PC-9 (cell line): ENCODE measurements at regions not wholly inside any gene's neighbourhood (a gene's known extent, or its start where the extent isn't known, plus 50 kb on each side); places are given as distances from the start of the nearest gene placed in this dataset. TPM values are rescaled to one million over a fixed set of nuclear protein-coding genes. Genes with fewer than 3 reads are reported as not detected.

ENCODE experiments used
- BruUV-seq: library from RNA; stranded (reverse); fragments of 400-500 nt; replicated peaks from 2 replicates; lab custom pipeline; 2021; lab: Mats Ljungman, UMichigan
- CTCF ChIA-PET: fragments of 300-600 bp; sonication (Branson Sonifier 250); formaldehyde crosslinking; loops from one replicate; lab custom pipeline; 2022; ENCODE audit warnings: antibody characterized with exemption; lab: Charles Lee
- POLR2A ChIA-PET: fragments of 300-600 bp; sonication (Branson Sonifier 250); formaldehyde crosslinking; loops from one replicate; lab custom pipeline; 2022; ENCODE audit warnings: antibody characterized with exemption; ENCODE audit not compliant: unreplicated experiment; lab: Charles Lee
- DNase-seq, 2 experiments: peaks; one replicate each; pipeline versions ENCODE4 v3.0.0 to v3.0.0-alpha.2; 2015 to 2022; ENCODE audit warnings: mixed read lengths in 1 of 2
- H2AFZ ChIP-seq: fragments of 200-600 bp; sonication (generic); 2 replicates; pipeline ENCODE4 v1.8.1; 2017; ENCODE audit warnings: antibody characterized with exemption
- H3F3A ChIP-seq: fragments of 200-600 bp; sonication (generic); 2 replicates; pipeline ENCODE4 v1.8.1; 2017; ENCODE audit warnings: antibody characterized with exemption, mild to moderate bottlenecking, low read depth; ENCODE audit not compliant: insufficient read depth
- H3K27ac ChIP-seq: fragments of 200-600 bp; sonication (generic); 2 replicates; pipeline ENCODE4 v1.6.1; 2016; ENCODE audit warnings: mixed run types
- H3K27me3 ChIP-seq: fragments of 200-600 bp; sonication (generic); 2 replicates; pipeline ENCODE4 v1.6.1; 2016; ENCODE audit warnings: low read depth, mixed run types; ENCODE audit not compliant: insufficient read depth
- H3K36me3 ChIP-seq: fragments of 200-600 bp; sonication (generic); 2 replicates; pipeline ENCODE4 v1.6.1; 2016; ENCODE audit warnings: low read depth, mixed run types
- H3K4me1 ChIP-seq: fragments of 200-600 bp; sonication (generic); replicated peaks from 2 replicates; pipeline ENCODE4 v1.6.1; 2016; ENCODE audit warnings: mixed run types; ENCODE audit not compliant: insufficient read depth
- H3K4me2 ChIP-seq: fragments of 200-600 bp; sonication (generic); 2 replicates; pipeline ENCODE4 v1.6.1; 2017; ENCODE audit warnings: mixed run types
- H3K4me3 ChIP-seq: fragments of 200-600 bp; sonication (generic); 2 replicates; pipeline ENCODE4 v1.6.1; 2016; ENCODE audit warnings: mixed run types
- H3K79me2 ChIP-seq: fragments of 200-600 bp; sonication (generic); 2 replicates; pipeline ENCODE4 v1.6.1; 2017; ENCODE audit warnings: low read depth, mixed run types
- H3K9me2 ChIP-seq: fragments of 200-600 bp; sonication (generic); 2 replicates; pipeline ENCODE4 v1.8.1; 2017; ENCODE audit warnings: mild to moderate bottlenecking; ENCODE audit not compliant: insufficient read depth
- H3K9me3 ChIP-seq: fragments of 200-600 bp; sonication (generic); 2 replicates; pipeline ENCODE4 v1.8.1; 2016; ENCODE audit warnings: low read depth; ENCODE audit not compliant: insufficient read depth
- H4K20me1 ChIP-seq: fragments of 200-600 bp; sonication (generic); 2 replicates; pipeline ENCODE4 v1.8.1; 2017; ENCODE audit not compliant: insufficient read depth
- EZH2 ChIP-seq: fragments of 200-600 bp; sonication (generic); IDR thresholded peaks from 2 replicates; pipeline ENCODE4 v1.8.0; 2017; ENCODE audit warnings: antibody characterized with exemption, low read depth
- intact Hi-C: fragments of 100-400 bp; cut with micrococcal nuclease; formaldehyde crosslinking; loops from one replicate; pipeline ENCODE4 v1.10.0; 2022; ENCODE audit not compliant: unreplicated experiment
- microRNA-seq: library from miRNA; unstranded; fragments of <30 nt; microRNA quantifications from one replicate; pipeline ENCODE4 v1.2.0, GENCODE V29; 2021; ENCODE audit warnings: borderline number of aligned reads, borderline replicate concordance
- TF ChIP-seq, protein P1 (sequence below): fragments of 200-600 bp; sonication (generic); conservative IDR thresholded peaks from 2 replicates; pipeline ENCODE4 v1.6.1; 2017; ENCODE audit warnings: mixed run types, antibody characterized with exemption, mild to moderate bottlenecking, moderate library complexity

DNA sequence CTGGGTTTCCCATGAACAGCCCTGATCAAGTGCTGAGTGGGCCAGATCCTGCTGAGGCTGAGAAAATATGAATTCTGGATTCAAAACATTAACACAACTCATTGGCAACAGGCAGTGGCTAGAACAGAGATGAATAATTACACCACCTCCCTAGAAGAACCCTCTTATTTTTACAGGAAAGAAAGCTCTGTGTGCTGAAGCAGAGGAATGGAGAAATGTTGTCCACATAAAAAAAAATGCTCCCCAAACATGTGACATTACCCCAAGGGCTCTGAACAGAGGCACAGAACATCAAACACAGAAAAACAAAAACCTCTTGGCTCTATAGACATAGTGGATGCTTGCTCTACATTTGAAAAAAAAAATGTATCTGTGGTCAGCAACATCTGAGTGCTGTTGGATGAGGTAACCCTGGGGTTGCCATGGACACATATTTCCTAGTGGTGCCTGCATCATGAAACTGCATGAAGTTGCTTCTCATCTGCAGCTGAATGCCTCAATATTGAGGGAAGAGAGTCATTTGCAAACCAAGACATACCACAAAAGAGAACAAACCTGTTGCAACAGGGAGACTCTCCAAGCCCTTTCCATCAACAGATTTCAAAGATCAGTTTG lies 98.8 kb downstream of the SNX19 start:
- Histone ChIP-seq H3K4me3 (no peak overlapping the region), H3K36me3 (no peaks in the 10 kb centered on the region), H3K79me2 (no peaks in the 10 kb centered on the region), H3K4me2 (no peak overlapping the region), H3F3A (no peaks in the 10 kb centered on the region), H3K9me2 (no peaks in the 10 kb centered on the region), H4K20me1 (no peaks in the 10 kb centered on the region), H3K9me3 (no peaks in the 10 kb centered on the region), H3K4me1 (no peaks in the 10 kb centered on the region), H2AFZ (no peak overlapping the region), H3K27me3 (no peaks in the 10 kb centered on the region), H3K27ac (no peak overlapping the region)
- DNase-seq, result no peak
- ChIA-PET POLR2A (interaction anchor here (0.6 kb wide), 1 partner anchor 601 kb away, joined by 10 read pairs; no protein-coding TSS in a partner anchor), CTCF (no interaction called here)
- no peak for TF ChIP-seq EZH2
- TF ChIP-seq, protein P1, sequence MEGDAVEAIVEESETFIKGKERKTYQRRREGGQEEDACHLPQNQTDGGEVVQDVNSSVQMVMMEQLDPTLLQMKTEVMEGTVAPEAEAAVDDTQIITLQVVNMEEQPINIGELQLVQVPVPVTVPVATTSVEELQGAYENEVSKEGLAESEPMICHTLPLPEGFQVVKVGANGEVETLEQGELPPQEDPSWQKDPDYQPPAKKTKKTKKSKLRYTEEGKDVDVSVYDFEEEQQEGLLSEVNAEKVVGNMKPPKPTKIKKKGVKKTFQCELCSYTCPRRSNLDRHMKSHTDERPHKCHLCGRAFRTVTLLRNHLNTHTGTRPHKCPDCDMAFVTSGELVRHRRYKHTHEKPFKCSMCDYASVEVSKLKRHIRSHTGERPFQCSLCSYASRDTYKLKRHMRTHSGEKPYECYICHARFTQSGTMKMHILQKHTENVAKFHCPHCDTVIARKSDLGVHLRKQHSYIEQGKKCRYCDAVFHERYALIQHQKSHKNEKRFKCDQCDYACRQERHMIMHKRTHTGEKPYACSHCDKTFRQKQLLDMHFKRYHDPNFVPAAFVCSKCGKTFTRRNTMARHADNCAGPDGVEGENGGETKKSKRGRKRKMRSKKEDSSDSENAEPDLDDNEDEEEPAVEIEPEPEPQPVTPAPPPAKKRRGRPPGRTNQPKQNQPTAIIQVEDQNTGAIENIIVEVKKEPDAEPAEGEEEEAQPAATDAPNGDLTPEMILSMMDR, result no peak
- intact Hi-C loops, result no loop called here
- BruUV-seq, result no TSS peak

DNA sequence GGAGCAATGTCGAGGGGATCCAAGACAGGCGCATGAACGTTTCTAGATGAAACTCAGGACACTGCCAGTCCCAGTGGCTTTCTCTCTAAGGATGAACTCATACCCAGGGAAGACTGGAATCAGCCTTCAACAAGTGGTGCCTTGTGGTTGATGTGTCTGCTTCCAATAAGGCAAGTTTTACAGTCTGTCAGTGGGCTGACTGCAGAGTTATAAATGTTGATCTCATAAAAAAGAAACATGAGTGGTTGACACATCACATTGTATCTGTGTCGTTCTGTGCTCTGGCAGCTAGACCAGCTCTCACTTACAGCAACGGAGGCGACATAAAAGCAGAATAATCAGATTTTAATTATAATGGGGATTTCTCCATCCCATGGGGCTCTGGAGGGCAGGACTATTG lies 96.7 kb downstream of the SNX19 start:
- CTCF ChIA-PET, result no interaction called here
- H3K79me2 ChIP-seq, result no peaks in the 10 kb centered on the region
- BruUV-seq, result no TSS peak
- H3K9me2 ChIP-seq, result no peaks in the 10 kb centered on the region
- H3K4me2 ChIP-seq, result no peak overlapping the region
- H3K9me3 ChIP-seq, result no peaks in the 10 kb centered on the region
- no peaks in the 10 kb centered on the region for H3K4me1 ChIP-seq
- POLR2A ChIA-PET, result no interaction called here
- H4K20me1 ChIP-seq, result no peaks in the 10 kb centered on the region
- H3F3A ChIP-seq, result no peaks in the 10 kb centered on the region
- H3K27ac ChIP-seq, result no peak overlapping the region
- no peak overlapping the region for H2AFZ ChIP-seq
- no peaks in the 10 kb centered on the region for H3K36me3 ChIP-seq
- H3K27me3 ChIP-seq, result no peaks in the 10 kb centered on the region
- no peak overlapping the region for H3K4me3 ChIP-seq
- DNase-seq, result no peak
- intact Hi-C loops, result loop anchor here (10.0 kb wide), 1 partner anchor 145 kb away; no protein-coding TSS in a partner anchor
- no peak for TF ChIP-seq EZH2
- TF ChIP-seq, protein P1, result no peak

Small RNAs in the stretch of these regions (microRNA-seq; reads per million reads assigned to microRNA genes)
- gene MIR8052, result not detected
